ENCODE measurements at regions not wholly inside any gene's neighbourhood (a gene's known extent, or its start where the extent isn't known, plus 50 kb on each side); places are given as distances from the start of the nearest gene placed in this dataset.

- peak; percentile 23 for TF ChIP-seq CTCF (IDR thresholded peaks at IDR 0.05)
- TF ChIP-seq EZH2 (IDR thresholded peaks at IDR 0.05) = no peak
- no peak for TF ChIP-seq EZH2phosphoT487 (IDR thresholded peaks at IDR 0.05)
These were observed 2618.6 kb downstream of the ARAP2 start for GRCh38 chr4:33625748-33626147.

Data from neural progenitor cell (in vitro differentiated cells).